GM19455 (cell line): ENCODE measurements at regions not wholly inside any gene's neighbourhood (a gene's known extent, or its start where the extent isn't known, plus 50 kb on each side); places are given as distances from the start of the nearest gene placed in this dataset.
"Not testable (repeated sequence)": the region's sequence is repeated elsewhere in the genome, so short reads cannot be mapped to it uniquely, and the experiment has no call there.

Experiments
- ATAC-seq: cut with Tn5 transposase; IDR thresholded peaks from one replicate; pipeline ENCODE4 v1.9.1; 2021; ENCODE audit not compliant: unreplicated experiment

GRCh38 chr7:88615336-88615735 is 144.2 kb upstream of the ZNF804B start:
- ATAC-seq, result no peak

DNA sequence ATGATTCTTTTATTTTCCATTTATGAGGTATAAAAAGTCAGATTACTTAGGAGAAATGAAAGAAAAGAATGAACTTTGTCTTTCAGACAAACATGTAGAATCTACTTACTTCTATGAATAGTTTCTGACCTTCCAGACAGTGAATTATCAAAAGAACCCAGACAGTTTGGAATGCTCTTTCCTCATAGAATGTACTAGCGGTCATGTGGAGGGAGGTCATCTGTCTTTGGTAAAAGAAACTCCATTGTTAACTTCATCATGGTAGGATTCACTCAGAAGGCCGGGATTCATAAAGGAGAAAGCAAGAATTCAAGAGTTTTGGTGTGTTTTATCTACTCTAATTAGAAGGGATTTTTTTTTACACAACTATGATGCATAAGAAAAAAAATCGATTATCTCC is 144.8 kb upstream of the ZNF804B start:
- ATAC-seq, result no peak

DNA sequence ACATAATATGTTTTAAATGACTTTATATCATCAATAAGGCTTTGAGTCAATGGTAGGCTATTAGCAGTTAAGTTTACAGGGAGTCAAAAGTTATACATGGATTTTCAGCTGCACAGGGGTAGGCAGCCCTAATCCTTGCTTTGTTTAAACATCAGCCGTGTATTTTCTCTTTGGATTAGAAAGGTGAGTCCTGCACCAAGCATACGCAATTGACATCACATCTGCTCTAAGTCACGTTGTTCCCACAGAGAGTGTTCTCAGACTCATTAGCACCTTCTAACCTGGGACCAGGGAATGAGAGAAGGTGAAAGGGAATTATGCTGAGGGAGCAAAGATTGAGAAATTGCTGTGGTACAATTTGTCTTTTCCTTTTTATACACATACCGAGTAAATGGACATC is 148.6 kb upstream of the ZNF804B start:
- ATAC-seq, result no peak

- no peak for ATAC-seq
Observed at GRCh38 chr7:88600695-88601094, 158.8 kb upstream of the ZNF804B start.

GRCh38 chr7:88599528-88599927 is 160.0 kb upstream of the ZNF804B start:
- no peak for ATAC-seq

DNA sequence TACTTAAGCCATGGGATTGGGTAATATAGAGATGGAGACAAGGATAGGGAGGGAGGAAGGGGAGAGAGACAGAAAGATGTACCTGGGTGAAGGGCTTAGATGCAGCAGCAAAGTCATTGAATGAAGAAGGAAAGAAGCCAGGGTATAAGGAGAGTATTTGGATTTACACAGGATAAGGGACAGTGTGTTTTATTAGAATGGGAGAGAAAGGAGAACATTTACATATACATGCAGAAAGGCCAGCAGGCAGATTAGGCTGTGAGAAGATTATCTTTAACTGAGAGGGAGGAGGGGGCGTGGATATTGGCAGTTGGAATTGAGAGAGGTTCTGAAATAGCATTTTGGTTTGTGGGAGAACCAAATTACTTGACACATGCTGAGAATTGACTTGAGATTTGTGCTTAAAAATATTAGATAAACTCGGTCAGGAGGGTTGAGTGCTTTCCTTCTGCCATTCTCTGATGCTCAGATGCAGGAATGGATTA is 161.5 kb upstream of the ZNF804B start:
- ATAC-seq, result no peak

- no peak for ATAC-seq
Observed at GRCh38 chr7:88590963-88591362, 168.5 kb upstream of the ZNF804B start.

GRCh38 chr7:88589927-88590326 is 169.6 kb upstream of the ZNF804B start:
- no peak for ATAC-seq

GRCh38 chr7:88586890-88587289 is 172.6 kb upstream of the ZNF804B start:
- ATAC-seq, result no peak

DNA sequence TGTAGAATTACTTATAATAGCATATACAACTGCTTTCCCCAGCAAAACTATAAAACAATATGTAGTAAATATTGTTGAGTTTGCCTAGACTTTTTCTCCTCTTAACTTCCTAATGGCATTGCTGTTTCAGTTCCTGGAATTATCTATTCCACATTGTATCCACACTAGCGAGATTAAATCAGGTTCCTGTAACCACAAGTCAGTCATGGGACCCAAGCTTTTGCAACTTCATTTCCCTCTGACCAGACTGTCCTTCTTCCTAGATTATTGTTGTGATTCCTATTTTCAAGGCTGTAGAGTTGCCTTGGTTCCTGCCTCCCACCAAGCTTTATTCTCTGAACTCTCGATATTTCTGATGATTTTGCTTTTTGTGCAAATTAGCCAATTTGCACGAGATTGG is 173.3 kb upstream of the ZNF804B start:
- ATAC-seq, result no peak

GRCh38 chr7:88576720-88577119 is 182.8 kb upstream of the ZNF804B start:
- ATAC-seq, result no peak

DNA sequence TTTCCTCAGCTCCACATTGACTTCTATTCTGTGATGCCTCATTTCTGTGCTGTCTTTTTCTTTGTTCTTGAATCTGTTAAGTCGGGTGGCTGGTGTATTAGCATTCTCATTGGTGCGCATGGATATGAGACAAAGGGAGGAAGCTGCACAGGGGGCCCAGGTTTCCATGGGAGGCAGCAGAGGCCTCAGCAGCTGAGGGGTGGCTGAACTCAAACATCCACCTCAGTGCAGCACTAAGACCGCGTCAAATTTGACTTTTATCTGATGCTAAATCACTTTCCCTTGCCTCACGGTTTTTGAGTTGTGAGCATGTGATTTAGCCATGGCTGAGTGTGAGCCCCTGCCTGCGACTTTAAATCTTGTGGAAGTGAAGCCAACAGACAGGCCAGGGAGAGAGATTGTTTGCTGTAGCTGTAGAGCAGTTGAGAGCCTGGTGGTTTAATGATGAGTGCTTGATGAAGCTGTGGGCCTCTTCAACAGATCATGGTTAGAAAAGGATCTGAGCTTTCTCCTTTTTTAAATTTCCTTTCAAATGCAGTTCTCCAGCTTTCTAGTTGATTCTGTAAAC is 193.3 kb upstream of the ZNF804B start:
- ATAC-seq, result no peak

GRCh38 chr7:88565401-88565800 is 194.1 kb upstream of the ZNF804B start:
- no peak for ATAC-seq

DNA sequence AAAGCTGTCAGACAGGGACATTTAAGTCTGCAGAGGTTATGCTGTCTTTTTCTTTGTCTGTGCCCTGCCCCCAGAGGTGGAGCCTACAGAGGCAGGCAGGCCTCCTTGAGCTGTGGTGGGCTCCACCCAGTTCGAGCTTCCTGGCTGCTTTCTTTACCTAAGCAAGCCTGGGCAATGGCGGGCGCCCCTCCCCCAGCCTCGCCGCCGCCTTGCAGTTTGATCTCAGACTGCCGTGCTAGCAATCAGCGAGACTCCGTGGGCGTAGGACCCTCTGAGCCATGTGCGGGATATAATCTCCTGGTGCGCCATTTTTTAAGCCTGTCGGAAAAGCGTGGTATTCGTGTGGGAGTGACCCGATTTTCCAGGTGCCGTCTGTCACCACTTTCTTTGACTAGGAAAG is 203.1 kb upstream of the ZNF804B start:
- ATAC-seq, result not testable (repeated sequence)

DNA sequence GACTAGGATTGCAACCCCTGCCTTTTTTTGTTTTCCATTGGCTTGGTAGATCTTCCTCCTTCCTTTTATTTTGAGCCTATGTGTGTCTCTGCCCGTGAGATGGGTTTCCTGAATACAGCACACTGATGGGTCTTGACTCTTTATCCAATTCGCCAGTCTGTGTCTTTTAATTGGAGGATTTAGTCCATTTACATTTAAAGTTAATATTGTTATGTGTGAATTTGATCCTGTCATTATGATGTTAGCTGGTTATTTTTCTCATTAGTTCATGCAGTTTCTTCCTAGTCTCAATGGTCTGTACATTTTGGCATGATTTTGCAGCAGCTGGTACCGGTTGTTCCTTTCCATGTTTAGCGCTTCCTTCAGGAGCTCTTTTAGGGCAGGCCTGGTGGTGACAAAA is 204.7 kb upstream of the ZNF804B start:
- not testable (repeated sequence) for ATAC-seq

DNA sequence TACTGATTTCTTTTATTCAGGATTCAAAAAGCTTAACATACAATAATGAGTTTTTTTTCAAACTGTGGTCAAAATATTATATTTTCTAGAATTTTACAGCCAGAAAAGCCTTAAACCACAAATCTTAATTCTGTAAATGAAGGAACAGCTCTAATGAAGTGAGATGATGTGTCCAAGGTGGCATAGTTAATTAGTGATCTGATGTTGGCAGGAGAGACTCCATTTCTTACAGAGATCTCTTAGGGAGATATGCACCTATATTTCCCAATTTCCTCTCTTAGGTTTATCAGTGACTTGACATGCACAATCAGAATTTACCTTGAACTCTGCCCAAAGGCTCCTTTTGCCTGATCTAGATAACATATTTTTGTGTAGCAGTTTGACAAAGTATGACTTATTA is 211.1 kb upstream of the ZNF804B start:
- no peak for ATAC-seq

DNA sequence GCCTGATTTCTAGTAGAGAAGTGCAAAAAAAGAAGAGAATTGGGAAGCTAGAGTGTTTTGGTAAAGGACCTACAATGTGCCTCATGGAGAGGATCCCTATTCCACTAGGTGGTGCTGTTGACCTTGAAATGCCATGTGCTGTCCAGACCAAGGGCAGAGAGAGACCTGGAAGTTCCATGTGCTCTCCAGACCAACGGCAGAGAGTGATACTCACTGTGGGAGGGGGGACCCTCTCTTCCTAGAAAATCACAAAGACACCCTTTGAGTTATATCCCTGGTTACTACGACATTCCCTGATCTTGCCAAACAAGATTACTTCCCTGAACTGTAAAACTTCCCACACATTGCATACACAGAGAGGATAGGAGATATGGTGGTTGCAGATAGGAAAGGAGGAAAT is 212.7 kb upstream of the ZNF804B start:
- ATAC-seq, result peak; percentile 55

- no peak for ATAC-seq
Observed at GRCh38 chr7:88545663-88546062, 213.8 kb upstream of the ZNF804B start.

DNA sequence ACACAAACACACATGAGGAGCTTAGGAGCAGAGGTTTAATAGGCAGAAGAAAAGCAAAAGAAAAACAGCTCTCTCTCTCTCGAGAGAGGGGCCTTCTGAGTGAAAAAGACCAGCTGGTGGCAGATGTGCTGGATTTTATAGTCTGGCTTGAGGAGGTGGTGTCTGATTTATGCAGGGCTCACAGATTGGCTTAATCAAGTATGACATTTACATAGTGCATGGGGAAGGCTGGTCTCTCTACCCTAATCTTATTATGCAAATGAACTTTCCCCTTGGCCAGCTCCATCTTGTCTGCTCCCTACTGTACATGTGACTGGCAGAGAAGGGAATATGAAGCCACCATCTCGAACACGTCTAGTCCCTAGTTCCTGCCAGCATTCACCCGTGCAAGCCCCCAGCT is 219.5 kb upstream of the ZNF804B start:
- ATAC-seq, result no peak

GRCh38 chr7:88539518-88539917 is 220.0 kb upstream of the ZNF804B start:
- ATAC-seq, result no peak

GRCh38 chr7:88523645-88524044 is 217.0 kb upstream of the STEAP4 start:
- ATAC-seq, result no peak

- no peak for ATAC-seq
Observed at GRCh38 chr7:88522771-88523293, 216.1 kb upstream of the STEAP4 start.

GRCh38 chr7:88516429-88516828 is 209.7 kb upstream of the STEAP4 start:
- no peak for ATAC-seq
